ENCODE measurements at regions not wholly inside any gene's neighbourhood (a gene's known extent, or its start where the extent isn't known, plus 50 kb on each side); places are given as distances from the start of the nearest gene placed in this dataset.

GRCh38 chr4:30904215-30904555 lies 184.0 kb downstream of the PCDH7 start:
- Histone ChIP-seq H3K9me3 (ENCODE audit: low read depth) (no peaks in the 10 kb centered on the region), H3K36me3 (no peaks in the 10 kb centered on the region), H3K27ac (no peak overlapping the region), H3K4me1 (ENCODE audit: low read depth) (peaks cover 4% of the 10 kb centered on the region), H3K4me3 (no peak overlapping the region), H3K27me3 (no peaks in the 10 kb centered on the region)
- TF ChIP-seq CTCF (IDR thresholded peaks at IDR 0.05; ENCODE audit: low read depth, low read length): no peak
- no peak for DNase-seq (ENCODE audit: low read depth in 1 of 2, low spot score in 1 of 2)

GRCh38 chr4:30904588-30904987 lies 184.4 kb downstream of the PCDH7 start:
- no peak overlapping the region for H3K4me3 ChIP-seq
- TF ChIP-seq CTCF (IDR thresholded peaks at IDR 0.05; ENCODE audit: low read depth, low read length): no peak
- DNase-seq (ENCODE audit: low read depth in 1 of 2, low spot score in 1 of 2): no peak
- H3K4me1 ChIP-seq (ENCODE audit: low read depth): peaks cover 4% of the 10 kb centered on the region
- no peak overlapping the region for H3K27ac ChIP-seq
- H3K9me3 ChIP-seq (ENCODE audit: low read depth): no peaks in the 10 kb centered on the region
- no peaks in the 10 kb centered on the region for H3K36me3 ChIP-seq
- H3K27me3 ChIP-seq: no peaks in the 10 kb centered on the region

GRCh38 chr4:30912098-30912714 lies 192.0 kb downstream of the PCDH7 start:
- peak in 1 of 2 donors; percentile 25 for DNase-seq (ENCODE audit: low read depth in 1 of 2, low spot score in 1 of 2)
- Histone ChIP-seq H3K27me3 (no peaks in the 10 kb centered on the region), H3K9me3 (ENCODE audit: low read depth) (no peaks in the 10 kb centered on the region), H3K36me3 (no peaks in the 10 kb centered on the region), H3K27ac (peak overlapping the region; percentile 74), H3K4me3 (no peak overlapping the region), H3K4me1 (ENCODE audit: low read depth) (peaks cover 15% of the 10 kb centered on the region)
- no peak for TF ChIP-seq CTCF (IDR thresholded peaks at IDR 0.05; ENCODE audit: low read depth, low read length)

GRCh38 chr4:30916337-30917274 lies 196.4 kb downstream of the PCDH7 start:
- H3K9me3 ChIP-seq (ENCODE audit: low read depth): no peaks in the 10 kb centered on the region

GRCh38 chr4:30917946-30918345 lies 197.8 kb downstream of the PCDH7 start:
- no peak for DNase-seq (ENCODE audit: low read depth in 1 of 2, low spot score in 1 of 2)
- TF ChIP-seq CTCF (IDR thresholded peaks at IDR 0.05; ENCODE audit: low read depth, low read length): no peak
- H3K36me3 ChIP-seq: peaks cover 12% of the 10 kb centered on the region
- H3K9me3 ChIP-seq (ENCODE audit: low read depth): no peaks in the 10 kb centered on the region
- no peak overlapping the region for H3K4me3 ChIP-seq
- H3K27me3 ChIP-seq: no peaks in the 10 kb centered on the region
- no peaks in the 10 kb centered on the region for H3K4me1 ChIP-seq (ENCODE audit: low read depth)
- H3K27ac ChIP-seq: no peak overlapping the region

More at GRCh38 chr4:30916337-30917274, 196.4 kb downstream of the PCDH7 start:
- no peak overlapping the region for H3K27ac ChIP-seq
- no peak overlapping the region for H3K4me3 ChIP-seq
- peaks cover 12% of the 10 kb centered on the region for H3K36me3 ChIP-seq
- DNase-seq (ENCODE audit: low read depth in 1 of 2, low spot score in 1 of 2): no peak
- TF ChIP-seq CTCF (IDR thresholded peaks at IDR 0.05; ENCODE audit: low read depth, low read length): no peak
- H3K27me3 ChIP-seq: no peaks in the 10 kb centered on the region
- peaks cover 11% of the 10 kb centered on the region for H3K4me1 ChIP-seq (ENCODE audit: low read depth)
